Tibial nerve (tissue), 4 donors: ENCODE measurements at regions not wholly inside any gene's neighbourhood (a gene's known extent, or its start where the extent isn't known, plus 50 kb on each side); places are given as distances from the start of the nearest gene placed in this dataset.

Experiments
- DNase-seq, 2 donors: peaks; one replicate each; pipeline ENCODE4 v3.0.0-alpha.2; 2019; ENCODE audit warnings: low spot score in 2 of 2
- H3K27ac ChIP-seq, 4 donors: fragments of 200-600 bp; sonication (generic) in 3 of 4; one replicate each; pipeline ENCODE4 v1.5.1; 2017 to 2019; ENCODE audit warnings: mild to moderate bottlenecking in 1 of 4
- H3K27me3 ChIP-seq, 2 donors: fragments of 200-600 bp; sonication (generic) in 1 of 2; one replicate each; pipeline versions ENCODE4 v1.5.1 to v1.6.0; 2017 to 2019
- H3K36me3 ChIP-seq, 3 donors: fragments of 200-600 bp; sonication (generic); one replicate each; pipeline ENCODE4 v1.5.1; 2018 to 2019
- H3K4me1 ChIP-seq, 4 donors: fragments of 200-600 bp; sonication (generic) in 3 of 4; one replicate each; pipeline ENCODE4 v1.5.1; 2017 to 2019
- H3K4me3 ChIP-seq, 4 donors: fragments of 200-600 bp; sonication (generic) in 3 of 4; one replicate each; pipeline ENCODE4 v1.5.1; 2017 to 2019; ENCODE audit warnings: mild to moderate bottlenecking in 1 of 4, moderate library complexity in 1 of 4
- H3K9me3 ChIP-seq, 4 donors: fragments of 200-600 bp; sonication (generic) in 3 of 4; one replicate each; pipeline ENCODE4 v1.5.1; 2017 to 2019
- EP300 ChIP-seq, 2 donors: sonication (generic); formaldehyde crosslinking; IDR thresholded peaks; one replicate each; pipeline ENCODE4 v1.6.1; 2017; ENCODE audit warnings: antibody characterized with exemption in 2 of 2, mild to moderate bottlenecking in 1 of 2
- POLR2A ChIP-seq, 2 donors: fragments of 450-650 bp; IDR thresholded peaks; one replicate each; pipeline ENCODE4 v1.6.1; 2017; ENCODE audit warnings: antibody characterized with exemption in 2 of 2, mild to moderate bottlenecking in 2 of 2, moderate library complexity in 2 of 2
- WGBS, 2 donors: methylation state at CpG; one replicate each; pipeline ENCODE4 v1.1.5; 2018; 5-methylcytosine and 5-hydroxymethylcytosine counted together
- TF ChIP-seq, protein P1 (sequence below), 5 experiments: fragments of 200-600 bp in 3 of 5; fragments of 450-650 bp in 2 of 5; sonication (generic) in 3 of 5; IDR thresholded peaks; one replicate each; pipeline ENCODE4 v1.5.1; 2016 to 2019; ENCODE audit warnings: antibody characterized with exemption in 5 of 5, mild to moderate bottlenecking in 3 of 5, moderate library complexity in 2 of 5

DNA sequence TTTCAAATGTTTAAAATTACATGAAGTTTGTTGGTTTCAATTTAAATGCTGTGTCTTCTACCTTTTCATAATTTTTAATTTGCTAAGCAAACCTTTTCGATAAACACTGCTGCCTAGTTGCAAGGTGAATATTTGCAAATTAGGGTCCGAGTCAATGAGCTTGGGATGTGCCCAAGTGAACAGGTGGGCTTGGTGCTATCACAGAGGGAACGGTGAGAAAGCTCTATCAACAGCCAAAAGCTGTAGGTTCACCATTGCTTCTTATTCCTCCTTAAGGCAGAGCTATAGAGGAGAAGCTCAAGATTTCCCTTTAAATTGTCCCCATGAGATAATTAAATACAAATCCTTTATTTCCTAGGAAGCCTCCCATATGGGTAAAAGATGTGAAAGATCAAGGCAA is 245.3 kb upstream of the CELF2 start:
- Histone ChIP-seq H3K27me3 (no peaks in the 10 kb centered on the region), H3K9me3 (no peaks in the 10 kb centered on the region), H3K4me1 (no peaks in the 10 kb centered on the region), H3K27ac (no peak overlapping the region), H3K36me3 (no peaks in the 10 kb centered on the region), H3K4me3 (no peak overlapping the region)
- TF ChIP-seq EP300 (IDR thresholded peaks at IDR 0.05), result no peak
- TF ChIP-seq, protein P1, sequence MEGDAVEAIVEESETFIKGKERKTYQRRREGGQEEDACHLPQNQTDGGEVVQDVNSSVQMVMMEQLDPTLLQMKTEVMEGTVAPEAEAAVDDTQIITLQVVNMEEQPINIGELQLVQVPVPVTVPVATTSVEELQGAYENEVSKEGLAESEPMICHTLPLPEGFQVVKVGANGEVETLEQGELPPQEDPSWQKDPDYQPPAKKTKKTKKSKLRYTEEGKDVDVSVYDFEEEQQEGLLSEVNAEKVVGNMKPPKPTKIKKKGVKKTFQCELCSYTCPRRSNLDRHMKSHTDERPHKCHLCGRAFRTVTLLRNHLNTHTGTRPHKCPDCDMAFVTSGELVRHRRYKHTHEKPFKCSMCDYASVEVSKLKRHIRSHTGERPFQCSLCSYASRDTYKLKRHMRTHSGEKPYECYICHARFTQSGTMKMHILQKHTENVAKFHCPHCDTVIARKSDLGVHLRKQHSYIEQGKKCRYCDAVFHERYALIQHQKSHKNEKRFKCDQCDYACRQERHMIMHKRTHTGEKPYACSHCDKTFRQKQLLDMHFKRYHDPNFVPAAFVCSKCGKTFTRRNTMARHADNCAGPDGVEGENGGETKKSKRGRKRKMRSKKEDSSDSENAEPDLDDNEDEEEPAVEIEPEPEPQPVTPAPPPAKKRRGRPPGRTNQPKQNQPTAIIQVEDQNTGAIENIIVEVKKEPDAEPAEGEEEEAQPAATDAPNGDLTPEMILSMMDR (IDR thresholded peaks at IDR 0.05), result no peak
- TF ChIP-seq POLR2A (IDR thresholded peaks at IDR 0.05), result no peak
- no peak for DNase-seq
- 84 to 91% methylated on average over 3 of the region's 3 CpGs for WGBS, 2 donors

DNA sequence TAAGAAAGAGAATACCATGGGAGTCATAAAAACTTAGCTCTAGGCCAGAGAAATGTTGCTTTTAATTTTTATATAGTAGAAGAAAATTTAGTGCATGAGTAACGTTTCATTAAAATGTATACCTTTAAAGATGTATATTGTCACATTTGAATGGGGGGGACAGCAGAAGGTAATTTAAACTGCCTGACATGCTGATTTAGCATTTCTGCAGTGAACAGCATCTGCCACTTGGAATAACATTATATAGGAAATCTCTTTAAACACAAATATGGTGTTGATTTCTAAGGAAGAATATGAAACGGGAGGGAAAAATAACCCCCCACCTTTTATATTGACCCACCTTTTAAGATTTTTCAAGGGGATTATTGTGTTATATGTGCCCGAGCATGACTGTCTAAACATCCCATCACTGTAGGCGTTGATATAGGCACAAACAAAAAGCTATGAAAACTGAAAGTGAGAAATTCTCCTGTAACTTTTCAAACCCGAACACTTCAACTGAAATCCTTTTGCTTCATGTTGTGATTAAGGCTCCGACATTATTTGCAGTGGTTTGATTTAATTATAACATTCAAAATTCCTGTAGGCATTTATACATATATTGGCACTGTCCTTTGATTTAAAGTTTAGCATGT is 244.7 kb upstream of the CELF2 start:
- Histone ChIP-seq H3K9me3 (no peaks in the 10 kb centered on the region), H3K36me3 (no peaks in the 10 kb centered on the region), H3K4me3 (no peak overlapping the region), H3K4me1 (no peaks in the 10 kb centered on the region), H3K27me3 (no peaks in the 10 kb centered on the region), H3K27ac (no peak overlapping the region)
- WGBS, 2 donors, result 61 to 67% methylated on average over 6 of the region's 6 CpGs
- no peak for DNase-seq
- no peak for TF ChIP-seq POLR2A (IDR thresholded peaks at IDR 0.05)
- TF ChIP-seq, protein P1 (IDR thresholded peaks at IDR 0.05), result no peak
- no peak for TF ChIP-seq EP300 (IDR thresholded peaks at IDR 0.05)

DNA sequence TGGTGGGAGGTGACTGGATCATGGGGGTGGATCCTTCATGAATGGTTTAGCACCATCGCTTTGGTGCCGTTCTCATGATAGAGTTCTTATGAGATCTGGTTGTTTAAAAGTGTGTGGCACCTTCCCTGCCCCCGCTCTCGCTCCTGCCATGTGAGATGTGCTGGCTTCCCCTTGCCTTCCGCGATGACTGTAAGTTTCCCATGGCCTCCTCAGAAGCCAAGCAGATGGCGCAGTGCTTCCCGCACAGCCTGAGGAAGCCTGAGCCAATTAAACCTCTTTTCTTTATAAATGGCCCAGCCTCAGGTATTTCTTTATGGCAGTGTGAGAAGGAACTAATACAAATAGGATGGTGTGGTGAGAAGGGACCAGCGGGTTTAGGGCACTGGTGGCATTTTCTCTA is 243.3 kb upstream of the CELF2 start:
- Histone ChIP-seq H3K27ac (no peak overlapping the region), H3K9me3 (no peaks in the 10 kb centered on the region), H3K36me3 (no peaks in the 10 kb centered on the region), H3K4me3 (no peak overlapping the region), H3K4me1 (no peaks in the 10 kb centered on the region), H3K27me3 (no peaks in the 10 kb centered on the region)
- WGBS, 2 donors, result 98% methylated on average over 9 of the region's 9 CpGs
- TF ChIP-seq, protein P1 (IDR thresholded peaks at IDR 0.05), result no peak
- TF ChIP-seq POLR2A (IDR thresholded peaks at IDR 0.05), result no peak
- no peak for DNase-seq

DNA sequence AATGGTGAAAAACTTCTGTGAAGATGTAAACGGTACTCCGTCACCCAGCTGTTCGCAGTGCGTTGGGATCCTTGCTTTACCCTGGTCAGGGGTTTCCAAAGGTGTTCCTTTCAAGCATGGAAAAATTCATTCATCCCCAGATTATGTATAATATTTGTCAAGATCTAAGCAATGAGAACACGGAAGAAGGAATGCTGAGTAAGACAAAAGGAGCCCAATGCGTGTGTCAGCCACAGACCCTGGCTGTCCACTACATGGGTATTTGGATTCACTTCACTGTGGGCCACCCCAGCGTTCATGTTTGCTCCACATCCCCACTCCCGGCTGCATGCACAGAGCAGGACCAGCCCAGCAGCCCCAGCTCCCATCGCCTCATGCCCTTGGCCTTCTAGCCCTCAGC is 241.3 kb upstream of the CELF2 start:
- Histone ChIP-seq H3K36me3 (no peaks in the 10 kb centered on the region), H3K4me3 (no peak overlapping the region), H3K27ac (no peak overlapping the region), H3K4me1 (no peaks in the 10 kb centered on the region), H3K27me3 (no peaks in the 10 kb centered on the region), H3K9me3 (no peaks in the 10 kb centered on the region)
- TF ChIP-seq EP300 (IDR thresholded peaks at IDR 0.05), result no peak
- 92 to 96% methylated on average over 9 of the region's 9 CpGs for WGBS, 2 donors
- DNase-seq, result no peak

DNA sequence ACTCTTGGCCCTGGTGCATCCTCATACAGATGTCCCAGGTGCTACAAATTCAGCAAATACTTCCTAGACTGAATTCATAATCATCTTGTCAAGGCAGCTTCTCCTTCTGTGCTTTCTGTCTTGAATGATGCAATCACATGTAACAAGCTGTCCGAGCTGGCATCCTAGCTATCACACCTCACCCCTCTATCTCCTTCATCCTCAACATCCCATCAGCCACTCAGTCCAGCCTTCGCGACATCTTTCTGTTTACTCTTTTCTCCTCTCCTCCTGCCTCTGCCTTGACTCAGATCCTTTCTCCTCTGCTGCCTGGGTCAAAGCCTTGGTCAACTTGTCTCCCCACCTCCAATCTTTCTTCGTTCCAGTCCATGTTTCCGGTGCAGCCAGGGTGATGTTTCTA is 240.4 kb upstream of the CELF2 start:
- 92 to 98% methylated on average over 5 of the region's 5 CpGs for WGBS, 2 donors
- H3K4me1 ChIP-seq, result no peaks in the 10 kb centered on the region
- no peak for DNase-seq

More for the DNA sequence above, 240.4 kb upstream of the CELF2 start:
- H3K9me3 ChIP-seq, result no peaks in the 10 kb centered on the region
- TF ChIP-seq, protein P1 (IDR thresholded peaks at IDR 0.05), result no peak
- TF ChIP-seq POLR2A (IDR thresholded peaks at IDR 0.05), result no peak
- no peak for TF ChIP-seq EP300 (IDR thresholded peaks at IDR 0.05)
- no peaks in the 10 kb centered on the region for H3K36me3 ChIP-seq
- no peak overlapping the region for H3K27ac ChIP-seq
- H3K27me3 ChIP-seq, result no peaks in the 10 kb centered on the region
- H3K4me3 ChIP-seq, result no peak overlapping the region
